ENCODE measurements at regions not wholly inside any gene's neighbourhood (a gene's known extent, or its start where the extent isn't known, plus 50 kb on each side); places are given as distances from the start of the nearest gene placed in this dataset.

DNA sequence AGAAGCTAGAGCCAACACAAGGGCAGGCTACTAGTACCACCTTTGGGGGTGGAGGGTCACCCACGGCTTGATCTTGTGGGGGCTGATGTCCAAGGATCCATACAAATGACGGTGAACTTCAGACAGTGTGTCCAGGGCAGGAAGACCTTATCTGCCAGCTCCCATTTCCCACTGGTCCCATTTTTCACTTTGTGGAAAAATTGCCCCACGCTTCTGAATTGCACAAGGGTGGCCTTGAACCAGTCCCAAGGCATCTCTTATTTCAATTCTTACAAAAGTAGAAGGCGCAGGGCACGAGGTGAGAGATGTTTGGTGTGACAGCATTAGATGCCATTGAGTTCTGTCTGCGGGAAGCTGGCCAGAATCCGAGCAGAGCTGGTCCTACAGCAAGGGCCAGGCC lies 252.7 kb upstream of the CELF2 start:
- H3K9me2 ChIP-seq (ENCODE audit: insufficient read depth): no peaks in the 10 kb centered on the region
- DNase-seq (ENCODE audit: low read depth, low spot score) (no peak), ATAC-seq (no peak)
- no peaks in the 10 kb centered on the region for H3K4me1 ChIP-seq (ENCODE audit: control insufficient read depth in 1 of 2, insufficient read depth in 2 of 2, low read length in 2 of 2)
- no peak overlapping the region for H3K4me3 ChIP-seq (replicated peaks in 1 of 2; ENCODE audit: low read depth in 1 of 2, low read length in 2 of 2)
- H3K36me3 ChIP-seq (ENCODE audit: control insufficient read depth in 1 of 2, insufficient read depth in 2 of 2, low read length in 2 of 2): no peaks in the 10 kb centered on the region
- peaks cover 6 to 32% of the 10 kb centered on the region in 2 experiments; a peak in 2 of 4 replicates for H3K9me3 ChIP-seq (ENCODE audit: control insufficient read depth in 1 of 2, insufficient read depth in 1 of 2, low read depth in 1 of 2, low read length in 2 of 2)
- intact Hi-C loops (cut with micrococcal nuclease): no loop called here
- H3K27me3 ChIP-seq (ENCODE audit: insufficient read depth, low read length): no peaks in the 10 kb centered on the region
- no peaks in the 10 kb centered on the region for H3K79me2 ChIP-seq (ENCODE audit: insufficient read depth, low read length)
- ChIA-PET CTCF (no interaction called here), RAD21 (ENCODE audit: low non-redundant PET in 1 of 2, low total read pairs in 2 of 2, uncharacterized antibody in 2 of 2, unreplicated experiment in 2 of 2) (no interaction called here), POLR2A (no interaction called here)
- no peak overlapping the region for H3K9ac ChIP-seq (ENCODE audit: low read length)
- H3K27ac ChIP-seq (ENCODE audit: low read depth, low read length): no peak overlapping the region
- H2AFZ ChIP-seq (ENCODE audit: low read depth, low read length, poor library complexity, severe bottlenecking): no peak overlapping the region
- TF ChIP-seq, protein P1, sequence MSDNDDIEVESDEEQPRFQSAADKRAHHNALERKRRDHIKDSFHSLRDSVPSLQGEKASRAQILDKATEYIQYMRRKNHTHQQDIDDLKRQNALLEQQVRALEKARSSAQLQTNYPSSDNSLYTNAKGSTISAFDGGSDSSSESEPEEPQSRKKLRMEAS (IDR thresholded peaks at IDR 0.05): no peak
- TF ChIP-seq RAD21 (IDR thresholded peaks at IDR 0.05; ENCODE audit: low read depth): no peak
- no peak for TF ChIP-seq YY1 (IDR thresholded peaks at IDR 0.05; ENCODE audit: extremely low read depth, insufficient replicate concordance, low read depth, low read length)
- TF ChIP-seq CEBPB (IDR thresholded peaks at IDR 0.05; ENCODE audit: low read depth): no peak
- TF ChIP-seq EZH2 (IDR thresholded peaks at IDR 0.05): no peak
- no peak for TF ChIP-seq ELF1 (IDR thresholded peaks at IDR 0.05; ENCODE audit: borderline replicate concordance, low read depth)
- TF ChIP-seq, protein P2, sequence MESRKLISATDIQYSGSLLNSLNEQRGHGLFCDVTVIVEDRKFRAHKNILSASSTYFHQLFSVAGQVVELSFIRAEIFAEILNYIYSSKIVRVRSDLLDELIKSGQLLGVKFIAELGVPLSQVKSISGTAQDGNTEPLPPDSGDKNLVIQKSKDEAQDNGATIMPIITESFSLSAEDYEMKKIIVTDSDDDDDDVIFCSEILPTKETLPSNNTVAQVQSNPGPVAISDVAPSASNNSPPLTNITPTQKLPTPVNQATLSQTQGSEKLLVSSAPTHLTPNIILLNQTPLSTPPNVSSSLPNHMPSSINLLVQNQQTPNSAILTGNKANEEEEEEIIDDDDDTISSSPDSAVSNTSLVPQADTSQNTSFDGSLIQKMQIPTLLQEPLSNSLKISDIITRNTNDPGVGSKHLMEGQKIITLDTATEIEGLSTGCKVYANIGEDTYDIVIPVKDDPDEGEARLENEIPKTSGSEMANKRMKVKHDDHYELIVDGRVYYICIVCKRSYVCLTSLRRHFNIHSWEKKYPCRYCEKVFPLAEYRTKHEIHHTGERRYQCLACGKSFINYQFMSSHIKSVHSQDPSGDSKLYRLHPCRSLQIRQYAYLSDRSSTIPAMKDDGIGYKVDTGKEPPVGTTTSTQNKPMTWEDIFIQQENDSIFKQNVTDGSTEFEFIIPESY (IDR thresholded peaks at IDR 0.05; ENCODE audit: extremely low read depth, insufficient replicate concordance, low read length): no peak
- TF ChIP-seq, protein P3, sequence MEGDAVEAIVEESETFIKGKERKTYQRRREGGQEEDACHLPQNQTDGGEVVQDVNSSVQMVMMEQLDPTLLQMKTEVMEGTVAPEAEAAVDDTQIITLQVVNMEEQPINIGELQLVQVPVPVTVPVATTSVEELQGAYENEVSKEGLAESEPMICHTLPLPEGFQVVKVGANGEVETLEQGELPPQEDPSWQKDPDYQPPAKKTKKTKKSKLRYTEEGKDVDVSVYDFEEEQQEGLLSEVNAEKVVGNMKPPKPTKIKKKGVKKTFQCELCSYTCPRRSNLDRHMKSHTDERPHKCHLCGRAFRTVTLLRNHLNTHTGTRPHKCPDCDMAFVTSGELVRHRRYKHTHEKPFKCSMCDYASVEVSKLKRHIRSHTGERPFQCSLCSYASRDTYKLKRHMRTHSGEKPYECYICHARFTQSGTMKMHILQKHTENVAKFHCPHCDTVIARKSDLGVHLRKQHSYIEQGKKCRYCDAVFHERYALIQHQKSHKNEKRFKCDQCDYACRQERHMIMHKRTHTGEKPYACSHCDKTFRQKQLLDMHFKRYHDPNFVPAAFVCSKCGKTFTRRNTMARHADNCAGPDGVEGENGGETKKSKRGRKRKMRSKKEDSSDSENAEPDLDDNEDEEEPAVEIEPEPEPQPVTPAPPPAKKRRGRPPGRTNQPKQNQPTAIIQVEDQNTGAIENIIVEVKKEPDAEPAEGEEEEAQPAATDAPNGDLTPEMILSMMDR (IDR thresholded peaks at IDR 0.05 in 2 of 3, conservative IDR thresholded peaks at IDR 0.05 in 1 of 3; ENCODE audit: borderline replicate concordance in 1 of 3, insufficient read depth in 1 of 3, low read depth in 2 of 3, low read length in 2 of 3): no peak
- TF ChIP-seq CBX3 (IDR thresholded peaks at IDR 0.05; ENCODE audit: low read depth): no peak
- no peak for TF ChIP-seq ZFX (IDR thresholded peaks at IDR 0.05)
- TF ChIP-seq ZNF274 (IDR thresholded peaks at IDR 0.05; ENCODE audit: low read depth, low read length): no peak
- TF ChIP-seq EGR1 (IDR thresholded peaks at IDR 0.05; ENCODE audit: low read depth): no peak
- TF ChIP-seq EZH2phosphoT487 (IDR thresholded peaks at IDR 0.05; ENCODE audit: borderline replicate concordance): no peak
- TF ChIP-seq TCF7L2 (IDR thresholded peaks at IDR 0.05; ENCODE audit: borderline replicate concordance, extremely low read depth, insufficient read depth, insufficient read length): no peak
- TF ChIP-seq, protein P4, sequence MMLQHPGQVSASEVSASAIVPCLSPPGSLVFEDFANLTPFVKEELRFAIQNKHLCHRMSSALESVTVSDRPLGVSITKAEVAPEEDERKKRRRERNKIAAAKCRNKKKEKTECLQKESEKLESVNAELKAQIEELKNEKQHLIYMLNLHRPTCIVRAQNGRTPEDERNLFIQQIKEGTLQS (IDR thresholded peaks at IDR 0.05): no peak
- no peak for TF ChIP-seq SRF (IDR thresholded peaks at IDR 0.05; ENCODE audit: low read depth)
- TF ChIP-seq, protein P5, sequence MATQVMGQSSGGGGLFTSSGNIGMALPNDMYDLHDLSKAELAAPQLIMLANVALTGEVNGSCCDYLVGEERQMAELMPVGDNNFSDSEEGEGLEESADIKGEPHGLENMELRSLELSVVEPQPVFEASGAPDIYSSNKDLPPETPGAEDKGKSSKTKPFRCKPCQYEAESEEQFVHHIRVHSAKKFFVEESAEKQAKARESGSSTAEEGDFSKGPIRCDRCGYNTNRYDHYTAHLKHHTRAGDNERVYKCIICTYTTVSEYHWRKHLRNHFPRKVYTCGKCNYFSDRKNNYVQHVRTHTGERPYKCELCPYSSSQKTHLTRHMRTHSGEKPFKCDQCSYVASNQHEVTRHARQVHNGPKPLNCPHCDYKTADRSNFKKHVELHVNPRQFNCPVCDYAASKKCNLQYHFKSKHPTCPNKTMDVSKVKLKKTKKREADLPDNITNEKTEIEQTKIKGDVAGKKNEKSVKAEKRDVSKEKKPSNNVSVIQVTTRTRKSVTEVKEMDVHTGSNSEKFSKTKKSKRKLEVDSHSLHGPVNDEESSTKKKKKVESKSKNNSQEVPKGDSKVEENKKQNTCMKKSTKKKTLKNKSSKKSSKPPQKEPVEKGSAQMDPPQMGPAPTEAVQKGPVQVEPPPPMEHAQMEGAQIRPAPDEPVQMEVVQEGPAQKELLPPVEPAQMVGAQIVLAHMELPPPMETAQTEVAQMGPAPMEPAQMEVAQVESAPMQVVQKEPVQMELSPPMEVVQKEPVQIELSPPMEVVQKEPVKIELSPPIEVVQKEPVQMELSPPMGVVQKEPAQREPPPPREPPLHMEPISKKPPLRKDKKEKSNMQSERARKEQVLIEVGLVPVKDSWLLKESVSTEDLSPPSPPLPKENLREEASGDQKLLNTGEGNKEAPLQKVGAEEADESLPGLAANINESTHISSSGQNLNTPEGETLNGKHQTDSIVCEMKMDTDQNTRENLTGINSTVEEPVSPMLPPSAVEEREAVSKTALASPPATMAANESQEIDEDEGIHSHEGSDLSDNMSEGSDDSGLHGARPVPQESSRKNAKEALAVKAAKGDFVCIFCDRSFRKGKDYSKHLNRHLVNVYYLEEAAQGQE (IDR thresholded peaks at IDR 0.05; ENCODE audit: low read depth): no peak
- BruUV-seq (replicated peaks): no TSS peak
- H4K20me1 ChIP-seq (ENCODE audit: insufficient read depth): no peaks in the 10 kb centered on the region
- no peak overlapping the region for H3K4me2 ChIP-seq (ENCODE audit: low read length)

All from HCT116 (cell line).